NCI-H345 (cell line): ENCODE measurements at regions not wholly inside any gene's neighbourhood (a gene's known extent, or its start where the extent isn't known, plus 50 kb on each side); places are given as distances from the start of the nearest gene placed in this dataset.

Experiments
- DNase-seq: peaks from one replicate; lab custom pipeline; 2025; lab: John Stamatoyannopoulos, UW

DNA sequence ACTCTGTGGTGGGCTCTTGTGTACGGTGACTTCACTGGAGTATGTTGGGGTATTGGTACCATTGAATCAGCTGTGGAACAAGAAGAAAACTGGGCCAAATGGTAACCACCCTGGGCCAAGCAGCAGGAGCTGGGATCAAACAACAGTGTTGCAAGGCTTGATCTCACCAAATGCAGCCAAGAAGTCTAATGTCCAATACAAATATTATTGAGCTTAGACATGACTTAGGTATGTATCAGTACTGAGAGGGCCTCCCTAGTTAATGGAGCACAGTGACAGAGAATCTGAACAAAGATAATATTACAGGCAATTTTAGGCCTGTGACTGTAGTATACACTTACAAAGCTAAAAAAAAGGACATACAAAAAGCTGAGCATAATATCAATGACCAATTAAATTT is 604.8 kb downstream of the PLA2G4A start:
- DNase-seq = no peak

DNA sequence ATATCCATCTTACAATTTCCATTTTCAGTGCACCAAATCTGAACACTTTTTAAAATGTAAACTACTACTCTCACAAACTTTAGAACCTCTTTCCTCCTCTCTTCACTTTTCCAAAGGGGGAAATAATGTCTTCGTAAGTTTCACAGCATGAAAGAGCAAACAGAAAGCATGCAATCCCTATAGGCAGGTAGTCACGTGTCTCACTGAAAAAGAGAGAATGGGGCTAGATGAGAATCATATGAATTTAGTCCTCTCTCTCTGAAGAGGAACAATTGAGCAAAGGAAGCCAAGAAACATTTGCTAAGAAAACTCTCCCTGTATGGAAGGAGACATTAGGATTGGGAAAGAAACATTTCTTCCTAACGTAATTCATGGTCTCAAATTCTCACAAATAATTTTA is 613.9 kb downstream of the PLA2G4A start:
- DNase-seq = no peak

DNA sequence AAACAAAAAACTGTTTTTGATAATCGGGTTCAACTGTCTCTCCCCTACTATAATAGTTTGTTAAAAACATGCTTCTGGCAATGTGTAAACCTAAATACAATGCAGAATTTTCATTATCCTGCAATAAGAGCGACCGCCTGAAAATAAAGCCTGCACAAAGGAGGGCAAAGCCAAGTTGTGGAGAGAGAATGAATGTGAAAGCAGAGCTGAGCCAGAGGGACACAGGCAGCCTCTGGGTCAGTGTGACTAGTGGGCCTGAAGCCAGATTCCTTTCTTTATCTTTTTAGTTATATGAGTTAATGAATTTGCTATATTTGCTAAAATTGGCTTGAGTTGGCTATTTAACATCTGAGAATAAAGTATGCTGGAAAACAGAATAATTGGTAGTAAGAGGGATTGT is 615.2 kb downstream of the PLA2G4A start:
- DNase-seq = no peak

DNA sequence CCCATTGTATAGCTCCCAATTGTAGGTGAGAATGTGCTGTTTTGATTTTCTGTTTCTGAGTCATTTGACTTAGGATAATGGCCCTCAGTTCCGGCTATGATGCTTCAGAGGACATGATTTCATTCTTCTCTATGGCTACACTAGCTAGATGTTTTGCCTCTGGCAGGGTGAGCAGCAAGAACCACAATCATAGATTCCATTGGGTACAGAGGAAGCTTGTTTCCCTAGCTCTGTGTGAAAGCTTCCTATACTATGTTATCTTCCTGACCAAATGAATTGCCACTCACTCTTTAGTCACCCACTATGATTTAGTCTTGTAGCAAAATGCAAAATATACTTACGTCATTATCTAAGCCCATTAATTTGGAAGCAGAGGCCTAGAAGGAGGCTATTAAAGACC is 616.3 kb downstream of the PLA2G4A start:
- no peak for DNase-seq

DNA sequence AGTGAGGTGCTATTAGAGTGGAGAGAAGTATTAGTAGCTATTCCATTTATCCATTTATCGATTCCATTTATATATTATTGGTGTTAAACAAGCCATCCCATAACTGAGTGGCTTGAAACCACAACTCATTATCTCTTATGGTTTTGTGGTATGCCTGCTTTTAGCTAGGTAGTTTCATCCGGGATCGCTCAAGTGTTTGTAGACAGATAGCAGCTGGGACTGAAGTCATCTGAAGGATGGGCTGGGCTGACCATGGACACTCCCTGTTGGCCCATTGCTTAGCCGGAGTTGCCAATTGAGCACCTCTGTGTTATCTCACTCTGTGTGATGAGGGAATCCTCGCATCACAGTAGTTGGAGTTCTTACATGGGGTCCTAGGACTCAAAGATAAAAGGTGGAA is 622.5 kb downstream of the PLA2G4A start:
- DNase-seq = no peak

DNA sequence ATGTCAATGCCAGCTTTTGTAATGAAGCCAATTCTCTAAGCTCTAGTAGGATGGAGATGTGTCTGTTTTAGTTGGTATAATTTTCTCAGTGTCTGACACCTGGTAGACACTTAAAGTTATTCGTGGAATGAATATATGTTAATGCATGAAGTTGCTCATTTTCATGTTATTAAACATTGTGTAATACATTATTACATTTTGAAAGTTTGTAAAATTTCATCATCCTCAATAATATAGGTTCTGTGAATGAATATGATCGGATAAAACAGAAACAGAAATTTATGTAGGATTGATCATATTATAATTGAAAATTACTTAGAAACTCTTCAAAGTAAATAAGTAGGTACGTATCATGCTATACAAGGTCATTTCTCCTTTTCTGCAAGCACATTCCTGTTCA is 625.3 kb downstream of the PLA2G4A start:
- DNase-seq = no peak

DNA sequence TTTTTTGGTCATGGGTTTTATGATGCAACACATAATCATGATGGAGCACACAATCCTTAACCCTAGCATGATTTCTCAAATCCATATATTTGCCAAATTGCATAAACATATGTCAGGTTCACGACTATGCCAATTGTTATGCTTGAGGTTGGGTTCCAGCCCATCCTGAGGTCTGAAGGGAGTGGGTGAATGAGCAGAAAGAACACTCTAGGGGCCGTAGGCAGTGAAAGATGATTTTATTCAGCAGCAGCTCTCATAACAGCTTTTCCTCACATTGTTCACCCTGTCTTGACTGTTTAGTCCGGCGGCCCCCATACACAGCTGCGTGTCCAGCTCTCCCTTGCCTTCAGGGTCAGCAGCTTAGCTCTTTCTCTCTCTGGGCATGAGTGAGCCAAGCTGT is 627.7 kb downstream of the PLA2G4A start:
- no peak for DNase-seq

DNA sequence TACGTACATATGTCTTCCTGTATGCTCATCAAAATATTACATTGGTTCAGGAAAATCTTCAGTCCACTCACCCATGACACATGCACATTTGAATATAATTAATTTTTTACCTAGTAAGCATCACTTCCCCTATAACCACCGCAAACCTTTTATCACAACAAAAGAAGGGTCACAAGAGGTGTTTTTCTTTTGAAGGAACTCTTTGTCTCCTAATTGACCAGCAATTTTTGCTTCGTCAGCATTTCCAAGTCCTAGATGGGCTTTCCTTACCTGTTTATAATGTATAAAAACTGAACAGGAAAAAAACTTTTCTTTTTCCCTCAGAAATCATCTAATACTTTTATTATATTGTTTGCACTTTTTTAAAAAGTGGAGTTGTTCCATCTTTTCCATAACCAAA is 631.3 kb downstream of the PLA2G4A start:
- no peak for DNase-seq

DNA sequence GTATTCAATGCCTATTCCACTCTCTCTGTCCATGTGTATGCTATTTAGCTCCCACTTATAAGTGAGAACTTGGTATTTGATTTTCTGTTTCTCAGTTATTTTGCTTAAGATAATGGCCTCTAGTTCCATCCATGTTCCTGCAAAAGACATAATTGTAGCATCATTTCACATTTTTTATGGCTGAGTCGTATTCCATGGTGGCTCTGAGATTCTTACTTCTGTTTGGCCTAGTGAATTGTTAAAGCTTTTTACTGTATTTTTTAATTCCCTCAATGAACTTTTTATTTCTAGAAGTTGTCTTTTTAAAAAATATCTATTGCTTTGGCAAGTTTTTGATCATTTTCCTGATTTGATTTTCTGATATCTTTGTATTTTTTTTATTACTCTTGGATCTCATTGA is 635.6 kb downstream of the PLA2G4A start:
- no peak for DNase-seq

DNA sequence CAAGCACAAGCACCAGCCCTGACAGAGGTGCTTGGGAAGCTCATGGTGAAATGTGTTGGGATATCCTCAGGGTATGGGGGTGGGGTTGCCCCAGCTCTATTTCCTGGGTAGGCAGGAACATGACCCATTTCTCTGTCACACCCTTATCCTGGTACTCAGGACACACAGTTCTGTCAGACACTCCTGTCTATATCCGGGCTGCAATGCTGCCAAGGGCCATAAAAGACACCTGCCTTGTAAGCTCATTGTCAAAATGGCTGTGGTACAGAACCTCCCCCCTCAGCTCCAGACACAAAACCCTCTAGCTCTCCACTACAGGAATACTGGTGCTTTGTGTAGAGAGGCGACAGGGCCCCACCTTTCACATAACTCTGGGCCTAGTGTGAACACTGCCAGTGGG is 636.7 kb downstream of the PLA2G4A start:
- DNase-seq = no peak

DNA sequence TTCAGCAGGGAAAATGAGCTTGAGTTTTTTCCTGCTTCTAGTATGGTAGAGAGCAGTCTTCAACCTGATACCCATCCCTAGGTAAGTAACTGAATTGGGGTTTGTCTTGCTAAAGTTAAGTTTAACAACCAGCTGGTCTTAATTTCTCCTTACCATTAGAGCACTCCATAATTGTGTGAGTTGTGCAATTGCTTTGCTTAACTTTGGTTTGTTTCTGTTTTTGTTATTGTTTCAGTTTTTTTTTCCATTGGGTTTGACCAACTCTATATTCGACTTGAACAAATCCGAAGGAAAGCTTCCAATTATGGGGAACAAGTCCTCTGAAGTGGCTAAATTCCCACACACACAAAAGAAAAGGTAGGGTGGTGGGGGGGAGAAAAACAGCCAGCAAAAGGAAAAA is 641.1 kb downstream of the PLA2G4A start:
- DNase-seq = no peak

DNA sequence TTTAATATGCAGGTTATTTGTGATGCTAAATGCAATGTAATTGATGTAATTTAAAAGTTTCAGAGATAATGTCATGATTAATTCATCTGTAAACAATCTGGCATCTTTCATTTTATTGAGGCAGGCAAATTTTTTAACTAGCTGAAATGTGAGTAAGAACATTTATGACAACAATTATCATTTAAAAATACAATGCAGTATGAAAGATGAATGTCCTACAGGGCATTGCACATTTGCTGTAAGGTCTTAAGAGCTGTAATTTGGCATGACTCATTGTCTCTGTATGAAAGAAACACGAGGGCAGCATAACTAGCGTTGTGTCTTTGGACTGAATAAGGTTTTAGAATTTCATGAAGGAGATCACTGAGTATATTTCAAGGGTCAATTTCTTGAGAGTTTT is 642.8 kb downstream of the PLA2G4A start:
- DNase-seq = no peak

DNA sequence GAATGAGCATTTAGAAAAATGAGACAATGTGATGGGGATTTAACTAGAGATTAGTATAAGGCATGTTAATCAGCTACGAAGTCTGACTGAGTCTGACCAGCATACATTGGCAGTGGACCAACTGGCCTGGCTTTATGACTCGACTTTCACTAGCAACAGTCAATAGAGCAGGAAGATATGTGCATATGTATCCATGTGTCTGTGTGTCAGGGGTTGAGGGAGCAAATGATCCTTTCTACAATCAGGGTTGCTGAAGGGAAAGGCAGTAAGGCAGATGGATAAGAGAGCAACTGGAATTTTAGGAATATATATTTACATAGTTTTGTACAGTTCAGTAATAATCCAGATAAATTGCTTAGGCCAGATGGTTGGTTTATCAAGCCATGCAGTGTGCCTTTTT is 645.6 kb downstream of the PLA2G4A start:
- no peak for DNase-seq

DNA sequence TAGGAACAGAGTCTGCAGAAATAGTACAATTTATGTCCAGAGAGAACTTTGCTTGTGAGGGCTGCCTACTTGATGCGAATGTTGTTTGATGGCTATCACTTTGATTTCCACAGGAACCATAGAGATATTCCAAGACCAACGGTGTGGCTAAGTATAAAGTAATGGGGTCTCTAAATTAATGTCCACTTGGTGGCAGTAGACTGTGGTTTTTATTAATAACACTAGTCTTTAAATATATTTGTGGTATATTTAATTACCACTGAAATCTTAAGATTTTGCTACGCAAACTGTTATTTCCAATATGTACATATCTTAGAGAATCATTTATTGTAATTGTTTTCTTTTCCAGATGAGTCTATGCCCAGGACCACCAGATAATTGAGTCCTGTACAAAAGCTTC is 647.9 kb downstream of the PLA2G4A start:
- no peak for DNase-seq

DNA sequence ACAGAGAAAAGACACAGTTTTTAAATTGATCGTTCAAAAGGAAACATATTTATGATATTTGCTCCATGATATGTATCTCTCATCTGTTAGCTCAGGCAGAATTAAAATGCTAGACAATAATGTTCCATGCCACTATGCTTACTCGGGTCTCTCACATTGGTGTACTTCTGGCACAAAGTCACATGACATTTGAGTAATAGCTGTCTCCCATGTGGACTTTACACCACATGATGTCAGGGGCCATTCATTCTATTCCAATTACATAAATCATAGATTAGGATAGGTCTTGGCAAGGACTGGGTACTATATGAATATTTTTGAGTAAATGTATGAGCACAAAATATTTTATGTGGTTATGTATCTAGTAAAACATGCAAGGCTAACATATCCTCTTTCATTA is 648.4 kb downstream of the PLA2G4A start:
- no peak for DNase-seq

DNA sequence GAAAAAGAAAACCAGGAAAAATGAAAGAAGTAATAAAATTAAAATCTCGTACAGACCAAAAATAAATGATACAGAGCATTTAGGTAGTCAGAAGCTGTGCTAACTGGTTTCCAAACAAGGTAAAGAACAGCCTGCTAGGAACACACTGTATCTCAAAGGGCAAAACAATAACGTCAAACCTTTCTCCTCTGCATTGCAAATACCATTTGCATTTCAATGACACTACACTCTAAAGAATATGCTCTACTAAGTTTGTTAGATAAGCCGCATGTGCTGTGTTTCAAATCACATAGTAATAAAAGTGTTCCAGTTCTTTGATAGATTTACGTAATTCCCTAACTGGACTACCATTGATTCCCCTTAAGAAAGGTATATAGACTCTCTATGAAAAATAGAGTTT is 648.8 kb downstream of the PLA2G4A start:
- peak; percentile 13 for DNase-seq

DNA sequence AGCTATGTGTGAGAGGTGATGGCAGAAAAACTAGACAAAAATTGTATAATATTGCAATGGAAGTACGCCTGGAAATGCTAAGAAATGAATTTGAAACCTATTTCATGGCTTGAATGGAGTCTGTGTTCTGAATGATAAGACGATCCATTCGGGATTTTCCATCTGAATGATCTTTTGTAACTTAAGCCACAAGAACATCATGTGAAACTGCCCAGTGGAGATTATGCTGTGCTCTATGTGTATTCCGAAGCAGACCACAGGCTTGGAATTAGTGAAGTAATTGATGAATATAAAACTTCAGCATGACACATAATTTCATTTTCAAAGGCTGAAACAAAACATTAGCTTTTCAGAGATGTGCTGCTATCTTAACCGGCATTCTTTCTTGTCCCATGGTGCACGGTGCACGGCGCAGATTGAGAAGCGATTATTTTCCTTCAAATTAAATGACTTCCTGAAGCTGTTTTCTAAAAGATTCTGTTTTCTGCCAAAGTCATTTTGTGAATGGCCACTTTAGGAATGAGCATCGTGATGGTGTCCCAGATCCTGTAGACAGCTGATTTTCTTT is 652.9 kb downstream of the PLA2G4A start:
- DNase-seq = no peak

DNA sequence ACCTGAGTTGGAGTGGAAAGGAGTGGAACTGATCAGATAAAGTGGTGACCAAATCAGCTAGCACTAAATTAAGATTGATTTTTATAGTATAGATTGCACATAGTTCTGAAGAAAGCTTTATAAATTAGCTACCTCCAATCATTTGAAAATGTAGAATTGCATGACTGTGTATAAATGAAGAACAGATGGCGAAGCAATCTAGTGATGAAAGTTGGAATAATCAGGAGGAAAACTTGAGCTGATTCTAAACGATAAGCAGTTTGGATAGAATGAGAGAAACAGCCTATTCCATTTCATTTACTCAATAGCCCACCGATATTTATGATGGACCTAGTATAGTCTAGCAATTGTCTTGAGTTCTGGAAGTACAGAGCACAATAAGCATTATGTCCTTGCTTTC is 661.5 kb downstream of the PLA2G4A start:
- DNase-seq = no peak

DNA sequence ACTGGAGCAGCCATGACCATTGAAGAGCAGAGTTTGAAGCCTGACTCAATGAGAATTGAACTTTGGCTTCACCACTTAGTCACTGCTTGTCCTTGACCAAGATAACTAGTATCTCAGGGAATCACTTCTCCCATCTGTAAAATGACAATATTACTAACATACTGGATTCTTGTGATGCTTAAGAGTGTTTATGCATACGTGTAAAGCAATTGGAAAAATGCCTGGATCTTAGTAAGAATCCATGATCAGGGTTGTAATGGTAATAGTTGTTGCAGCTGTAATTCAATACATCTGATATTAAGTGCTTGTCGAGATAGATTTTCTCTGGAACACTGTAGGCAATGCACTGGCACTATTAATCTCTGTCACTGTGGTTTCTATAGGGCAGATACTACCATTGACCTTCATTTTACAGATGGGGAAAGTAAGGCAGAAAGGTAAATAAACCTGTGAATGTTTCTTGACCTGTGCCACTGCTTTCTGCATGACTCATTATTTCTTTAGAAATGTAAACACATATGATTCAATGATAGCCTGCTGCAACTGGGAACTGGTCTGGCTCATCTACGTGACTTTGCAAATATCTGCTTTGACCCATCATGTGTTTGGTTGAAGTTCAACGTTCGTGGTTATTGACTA is 662.5 kb downstream of the PLA2G4A start:
- no peak for DNase-seq

DNA sequence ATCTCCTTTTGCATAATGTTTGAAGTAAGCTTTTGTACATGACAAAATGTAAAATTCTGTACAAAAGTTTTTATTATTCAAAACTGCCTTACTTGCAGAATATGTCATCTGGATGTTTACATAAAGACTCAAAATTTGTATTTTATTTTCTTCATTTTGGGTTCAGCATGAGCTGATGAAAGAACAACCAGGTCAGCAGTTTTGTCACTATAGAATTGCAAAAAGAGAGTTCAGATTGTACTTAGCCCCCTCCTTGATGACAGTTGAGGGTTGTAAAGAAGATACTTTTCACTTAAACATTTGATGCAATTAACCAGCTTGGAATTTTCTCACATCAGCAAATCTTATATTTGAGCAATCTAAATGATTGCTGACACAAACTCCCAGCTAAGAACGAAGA is 669.3 kb downstream of the PLA2G4A start:
- DNase-seq = no peak

DNA sequence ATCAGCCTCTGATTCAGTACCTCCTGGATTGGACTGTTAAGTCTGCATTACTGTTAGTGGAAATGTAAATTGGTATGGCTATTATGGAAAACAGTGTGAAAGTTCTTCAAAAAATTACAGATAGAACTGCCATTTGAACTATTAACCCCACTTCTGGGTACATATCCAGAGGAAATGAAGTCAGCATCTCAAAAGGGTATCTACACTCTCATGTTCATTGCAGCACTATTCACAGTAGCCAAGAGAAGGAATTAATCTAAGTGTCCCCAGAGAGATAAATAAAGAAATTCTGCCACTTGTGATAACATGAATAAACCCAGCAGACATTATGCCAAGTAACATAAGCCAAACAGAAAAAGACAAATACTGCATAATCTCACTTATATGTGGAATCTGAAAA is 676.0 kb downstream of the PLA2G4A start:
- no peak for DNase-seq

DNA sequence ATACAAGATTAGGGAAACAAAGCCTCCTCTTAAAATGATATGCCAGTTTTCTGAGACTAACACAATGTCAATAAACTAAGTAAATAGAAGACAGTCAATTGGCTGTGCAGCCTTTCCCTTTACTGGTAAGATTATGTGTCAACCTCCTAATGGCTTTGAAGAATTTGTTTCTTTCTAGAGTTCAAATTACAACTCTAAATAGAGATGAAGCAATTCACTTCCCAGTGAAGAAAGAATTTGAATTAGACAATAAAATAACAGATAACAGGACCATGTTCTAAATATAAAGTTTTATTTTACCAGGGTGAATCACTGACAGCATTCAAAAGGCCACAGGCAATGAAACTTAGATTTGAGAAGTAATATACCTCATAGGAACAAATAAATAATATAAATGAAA is 680.3 kb downstream of the PLA2G4A start:
- peak; percentile 48 for DNase-seq

DNA sequence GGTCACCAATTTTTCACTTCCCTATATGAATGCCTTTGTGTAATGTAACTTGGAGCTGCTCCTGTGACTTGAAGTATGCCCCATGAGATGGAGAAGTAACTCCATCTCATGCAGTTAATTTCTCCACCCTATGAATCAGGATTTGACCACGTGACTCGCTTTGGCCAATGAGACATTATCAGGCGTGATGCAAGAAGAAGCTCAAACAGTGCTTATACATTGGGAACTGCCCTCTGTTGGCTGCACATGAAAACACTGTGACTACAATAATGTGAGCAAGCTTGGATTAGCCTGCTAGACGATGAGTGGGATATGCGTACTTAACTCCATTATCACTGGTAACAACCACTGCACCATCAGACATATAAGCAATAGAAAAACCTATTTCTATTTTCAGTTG is 684.4 kb downstream of the PLA2G4A start:
- DNase-seq = no peak

DNA sequence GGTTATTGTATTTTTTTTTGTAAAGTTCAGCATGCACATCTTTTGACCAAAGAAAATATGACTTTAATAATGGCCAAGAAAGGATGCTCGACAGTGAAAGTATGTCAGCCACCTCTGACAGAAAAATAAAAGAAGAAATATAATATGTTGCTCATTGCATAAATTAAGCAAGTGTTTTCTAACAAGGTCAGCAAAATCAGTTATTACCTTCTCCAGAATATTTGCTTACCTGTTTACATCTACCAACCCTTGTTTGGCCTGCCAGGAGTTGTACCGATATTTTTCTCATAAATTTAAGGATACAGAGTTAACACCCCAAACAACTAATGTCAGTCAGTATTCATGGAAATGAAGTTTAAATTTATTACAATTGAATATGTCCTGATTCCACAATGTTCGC is 685.4 kb downstream of the PLA2G4A start:
- DNase-seq = no peak

DNA sequence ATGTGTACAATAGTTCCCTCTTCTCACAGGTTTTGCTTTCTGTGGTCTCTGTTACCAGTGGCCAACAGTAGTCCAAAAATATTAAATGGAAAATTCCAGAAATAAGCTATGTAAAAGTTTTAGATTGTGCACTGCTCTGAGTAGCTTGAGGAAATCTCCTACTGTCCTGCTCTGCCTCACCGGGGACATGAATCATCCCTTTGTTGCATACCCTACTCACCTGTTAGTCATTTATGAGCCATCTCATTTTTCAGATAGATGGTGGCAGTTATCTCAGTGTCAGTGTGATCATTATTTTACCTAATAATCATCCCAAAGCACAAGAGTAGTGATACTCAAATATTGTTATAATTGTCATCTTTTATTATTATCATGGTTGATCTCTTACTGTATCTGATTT is 688.1 kb downstream of the PLA2G4A start:
- DNase-seq = no peak
